Hematopoietic multipotent progenitor cell (in vitro differentiated cells): ENCODE measurements at regions not wholly inside any gene's neighbourhood (a gene's known extent, or its start where the extent isn't known, plus 50 kb on each side); places are given as distances from the start of the nearest gene placed in this dataset.
A peak's percentile ranks its signal among the peaks of the same experiment; 100 is the strongest.

ENCODE experiments used
- DNase-seq, 3 donors: peaks; one replicate each; pipeline ENCODE4 v3.0.0-alpha.2; 2011 to 2015; ENCODE audit warnings: low read depth in 2 of 3, low spot score in 2 of 3

- DNase-seq, result no peak
These were observed 65.0 kb downstream of the NOL4 start for GRCh38 chr18:34159691-34160185.

GRCh38 chr18:34158881-34159690, 65.6 kb downstream of the NOL4 start:
- DNase-seq, result peak in 2 of 3 donors; percentile 4 to 6

GRCh38 chr18:34153711-34154110, 71.0 kb downstream of the NOL4 start:
- no peak for DNase-seq

- no peak for DNase-seq
These were observed 93.7 kb downstream of the NOL4 start for GRCh38 chr18:34131006-34131405.

GRCh38 chr18:34128436-34128835, 96.3 kb downstream of the NOL4 start:
- DNase-seq, result no peak

GRCh38 chr18:34126121-34126520, 98.6 kb downstream of the NOL4 start:
- no peak for DNase-seq

- DNase-seq, result peak in 2 of 3 donors; percentile 24 to 62
These were observed 101.9 kb downstream of the NOL4 start for GRCh38 chr18:34122724-34123334.

GRCh38 chr18:34121200-34121721, 103.5 kb downstream of the NOL4 start:
- no peak for DNase-seq

- no peak for DNase-seq
These were observed 104.4 kb downstream of the NOL4 start for GRCh38 chr18:34120294-34120693.

GRCh38 chr18:34117319-34117718, 107.4 kb downstream of the NOL4 start:
- no peak for DNase-seq

GRCh38 chr18:34115409-34116081, 109.2 kb downstream of the NOL4 start:
- DNase-seq, result no peak

GRCh38 chr18:34114996-34115395, 109.7 kb downstream of the NOL4 start:
- no peak for DNase-seq

GRCh38 chr18:34108206-34108605, 116.5 kb downstream of the NOL4 start:
- no peak for DNase-seq

- no peak for DNase-seq
These were observed 126.6 kb downstream of the NOL4 start for GRCh38 chr18:34098109-34098508.

- no peak for DNase-seq
These were observed 127.4 kb downstream of the NOL4 start for GRCh38 chr18:34097312-34097711.

GRCh38 chr18:34094148-34094547, 130.6 kb downstream of the NOL4 start:
- no peak for DNase-seq

GRCh38 chr18:34092796-34093195, 131.9 kb downstream of the NOL4 start:
- no peak for DNase-seq

- no peak for DNase-seq
These were observed 138.3 kb downstream of the NOL4 start for GRCh38 chr18:34086370-34086769.

- DNase-seq, result no peak
These were observed 139.5 kb downstream of the NOL4 start for GRCh38 chr18:34085140-34085739.

- no peak for DNase-seq
These were observed 140.1 kb downstream of the NOL4 start for GRCh38 chr18:34084635-34085034.
